HG02885 (cell line): ENCODE measurements at regions not wholly inside any gene's neighbourhood (a gene's known extent, or its start where the extent isn't known, plus 50 kb on each side); places are given as distances from the start of the nearest gene placed in this dataset.
"Not testable (repeated sequence)": the region's sequence is repeated elsewhere in the genome, so short reads cannot be mapped to it uniquely, and the experiment has no call there.

Source experiments
- ATAC-seq: cut with Tn5 transposase; IDR thresholded peaks from one replicate; pipeline ENCODE4 v1.9.1; 2021; ENCODE audit warnings: mild to moderate bottlenecking; ENCODE audit not compliant: unreplicated experiment, poor library complexity

DNA sequence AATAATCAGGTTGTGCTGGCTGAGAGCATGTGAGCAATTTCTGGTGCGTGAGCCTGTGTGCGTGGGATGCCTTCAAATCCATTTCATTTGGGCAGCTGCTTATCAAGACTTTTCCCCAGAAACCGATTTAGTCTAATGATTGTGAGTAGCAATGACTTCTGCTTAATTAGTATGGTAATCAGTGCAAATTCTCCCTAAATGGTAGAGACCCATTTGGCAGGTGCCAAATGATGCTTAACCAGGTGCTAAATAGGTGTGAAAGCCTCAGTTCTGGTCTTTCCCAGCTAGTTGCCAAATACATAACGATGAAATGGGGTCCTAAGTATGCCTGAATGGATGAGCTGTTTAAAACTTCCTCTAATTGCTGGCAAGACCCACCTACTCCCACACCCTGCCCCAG, 248.4 kb upstream of the CCDC196 start:
- no peak for ATAC-seq

DNA sequence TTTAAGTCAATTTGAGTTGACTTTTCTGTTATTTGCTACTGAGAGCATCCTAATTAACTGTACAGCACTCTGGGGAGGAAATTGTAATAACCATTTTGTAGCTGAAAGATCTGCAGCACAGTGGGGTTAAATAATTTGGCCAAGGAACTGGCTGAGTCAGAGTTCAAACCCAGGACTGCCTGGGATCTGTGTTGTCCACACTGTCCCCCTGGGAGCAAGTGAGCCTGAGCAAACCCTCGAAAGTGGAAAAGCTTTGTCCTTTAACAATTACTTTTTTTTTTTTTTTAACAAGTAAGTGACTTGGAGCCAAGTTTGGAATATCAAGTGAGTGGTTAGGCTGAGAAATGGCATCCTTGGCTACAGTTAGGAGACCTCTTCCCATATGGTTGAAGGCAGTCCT, 247.2 kb upstream of the CCDC196 start:
- no peak for ATAC-seq

DNA sequence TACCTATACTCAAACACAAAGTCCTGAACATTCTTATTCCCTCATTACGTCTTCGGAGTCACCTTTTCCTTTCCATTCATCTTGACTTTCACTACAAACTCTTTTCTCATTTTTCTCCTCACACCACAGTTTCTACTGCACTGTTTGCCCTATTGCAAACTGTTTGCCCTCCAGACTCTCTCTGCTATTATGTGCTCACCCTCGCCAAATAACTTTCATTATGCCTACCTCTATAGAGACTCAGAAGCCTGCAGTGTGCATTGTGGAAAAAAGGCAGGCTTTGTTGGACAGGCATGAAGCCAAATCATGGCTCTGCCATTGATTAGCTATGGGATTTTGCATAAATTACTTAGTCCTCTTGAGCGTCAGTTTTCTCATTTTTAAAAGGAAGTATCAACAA, 246.6 kb upstream of the CCDC196 start:
- ATAC-seq, result no peak

DNA sequence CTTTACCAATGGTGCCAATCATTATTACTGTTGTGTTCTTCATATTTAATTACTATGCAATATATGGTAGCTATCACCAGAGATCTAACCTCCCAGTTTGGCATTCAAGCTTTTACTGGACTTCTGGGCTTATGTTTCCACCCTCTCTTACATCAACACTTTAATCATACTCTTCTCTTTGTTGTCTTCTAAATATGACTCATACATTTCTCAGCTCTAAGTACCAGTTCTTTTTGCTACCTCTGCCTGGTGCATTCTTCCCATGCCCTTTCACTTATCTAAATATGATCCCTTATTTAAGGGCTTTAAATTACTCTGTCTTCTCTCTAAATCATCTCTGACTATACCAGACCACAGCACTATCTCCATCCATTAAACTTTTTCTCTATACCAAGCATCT, 246.1 kb upstream of the CCDC196 start:
- ATAC-seq, result no peak

DNA sequence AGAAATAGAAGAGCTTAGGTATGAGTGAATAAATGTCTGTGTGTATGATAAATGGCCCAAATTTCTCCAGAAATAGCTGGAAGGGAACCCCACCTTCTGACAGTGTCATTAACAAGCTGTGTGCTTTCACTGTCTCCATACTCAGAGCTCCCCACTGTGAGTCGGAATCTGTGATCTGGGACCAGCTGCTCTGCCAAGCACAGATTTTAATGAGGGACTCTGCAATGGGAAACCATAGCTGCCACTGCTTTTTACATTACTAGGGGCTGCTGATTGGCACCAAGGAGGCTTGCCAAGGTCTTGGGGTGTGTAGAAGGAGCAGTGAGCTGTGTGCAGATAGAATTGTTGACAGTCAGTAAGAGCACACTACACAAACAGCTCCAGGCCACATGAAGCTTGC, 244.2 kb upstream of the CCDC196 start:
- no peak for ATAC-seq

DNA sequence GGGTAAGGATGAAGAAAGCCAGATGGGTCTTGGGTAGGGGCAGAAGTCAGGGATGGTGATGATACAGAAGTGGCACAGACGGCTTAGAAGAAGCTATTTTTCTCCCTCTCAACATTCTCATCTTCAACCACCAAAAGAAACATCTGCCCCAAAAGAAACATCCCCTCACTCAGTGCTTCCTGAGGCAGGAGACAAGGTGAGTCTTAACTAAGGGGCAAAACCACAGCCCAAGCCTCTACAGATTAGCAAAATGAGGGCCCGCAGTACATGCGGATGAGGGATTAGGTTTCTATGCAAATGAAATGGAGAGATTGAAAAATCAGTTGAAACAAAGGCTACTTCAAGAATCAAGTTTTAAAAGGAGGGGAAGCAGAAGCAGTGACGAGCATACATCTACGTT, 241.3 kb upstream of the CCDC196 start:
- ATAC-seq, result no peak

DNA sequence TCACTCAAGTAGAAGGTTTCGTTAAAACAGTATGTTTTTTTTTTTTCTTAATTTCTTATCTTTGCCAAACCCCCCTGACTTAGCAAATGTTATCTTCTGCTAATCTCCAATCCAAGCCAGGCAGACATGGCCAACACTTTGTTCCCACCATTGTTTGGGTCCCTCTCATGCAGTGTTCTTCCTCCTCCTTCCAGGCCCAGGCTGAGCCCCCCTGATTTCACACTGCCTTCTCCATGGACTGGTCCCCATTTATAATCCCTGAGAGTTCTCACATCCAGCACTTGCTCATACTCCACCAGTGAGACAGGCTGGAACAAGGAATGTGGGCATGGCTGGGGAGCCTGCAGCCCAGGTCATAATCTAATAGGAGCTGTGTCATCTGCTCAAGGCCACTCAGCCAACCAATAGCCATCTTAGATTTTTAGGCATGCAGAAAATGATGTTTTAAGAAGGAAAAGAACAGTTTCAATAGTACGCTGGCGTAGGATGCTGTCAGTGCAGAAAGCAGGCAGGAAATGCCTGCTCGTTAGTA, 238.4 kb upstream of the CCDC196 start:
- no peak for ATAC-seq

DNA sequence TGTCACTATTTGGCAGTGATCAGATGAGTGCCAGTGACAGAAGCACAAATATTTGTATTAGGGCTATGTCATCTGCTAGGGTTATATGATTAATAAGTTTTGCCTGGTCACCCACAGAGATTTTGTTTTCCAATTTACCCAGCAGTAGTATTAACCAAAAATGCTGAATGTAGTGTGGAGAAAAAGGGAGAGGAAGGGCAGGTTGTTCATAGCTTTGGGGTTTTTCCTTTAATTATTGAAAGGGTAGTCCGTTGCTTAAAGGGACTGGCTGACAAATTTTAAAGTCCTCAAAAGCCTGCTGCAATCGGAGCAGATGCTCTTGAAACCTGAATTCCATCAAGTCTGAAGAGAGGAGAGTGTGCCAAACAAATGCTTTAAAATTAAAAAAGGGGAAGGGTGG, 237.9 kb upstream of the CCDC196 start:
- no peak for ATAC-seq

DNA sequence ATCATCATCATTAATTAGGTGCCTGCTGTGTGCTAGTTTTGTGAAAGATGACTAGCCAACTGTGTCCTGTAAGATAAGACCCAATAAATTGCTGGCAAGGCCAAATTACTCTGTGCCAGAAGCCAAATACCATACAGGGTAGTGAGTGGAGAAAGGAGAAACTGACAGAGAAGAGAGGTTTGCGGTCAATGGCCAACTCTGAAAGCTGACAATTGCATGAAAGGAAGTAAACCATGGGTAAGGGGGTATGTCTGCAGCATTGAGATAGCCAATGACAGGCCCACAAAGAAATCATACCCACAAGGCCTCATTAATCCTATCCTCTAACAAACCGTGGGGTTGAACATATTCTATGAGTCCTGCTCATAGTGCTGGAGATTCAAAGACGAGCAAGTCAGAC, 236.6 kb upstream of the CCDC196 start:
- no peak for ATAC-seq

DNA sequence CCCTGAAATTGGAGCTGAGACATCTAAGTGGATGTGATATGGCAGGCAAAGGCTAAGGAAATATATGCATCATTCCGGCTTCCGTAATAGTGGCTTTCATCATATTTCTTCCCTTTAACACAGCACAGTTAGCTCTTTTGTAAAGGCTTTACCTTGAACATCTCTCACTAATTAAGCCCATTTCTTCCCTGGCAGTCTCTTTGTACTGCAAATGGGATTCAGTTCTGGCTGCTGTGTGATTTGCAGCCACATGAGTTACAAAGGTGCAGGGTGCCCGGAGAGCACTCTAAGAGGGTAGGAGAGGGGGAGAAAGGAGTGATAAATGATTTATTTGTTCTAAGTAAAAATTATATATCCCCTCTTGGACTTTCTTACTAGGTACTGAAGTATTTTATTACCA, 232.1 kb upstream of the CCDC196 start:
- ATAC-seq, result no peak

DNA sequence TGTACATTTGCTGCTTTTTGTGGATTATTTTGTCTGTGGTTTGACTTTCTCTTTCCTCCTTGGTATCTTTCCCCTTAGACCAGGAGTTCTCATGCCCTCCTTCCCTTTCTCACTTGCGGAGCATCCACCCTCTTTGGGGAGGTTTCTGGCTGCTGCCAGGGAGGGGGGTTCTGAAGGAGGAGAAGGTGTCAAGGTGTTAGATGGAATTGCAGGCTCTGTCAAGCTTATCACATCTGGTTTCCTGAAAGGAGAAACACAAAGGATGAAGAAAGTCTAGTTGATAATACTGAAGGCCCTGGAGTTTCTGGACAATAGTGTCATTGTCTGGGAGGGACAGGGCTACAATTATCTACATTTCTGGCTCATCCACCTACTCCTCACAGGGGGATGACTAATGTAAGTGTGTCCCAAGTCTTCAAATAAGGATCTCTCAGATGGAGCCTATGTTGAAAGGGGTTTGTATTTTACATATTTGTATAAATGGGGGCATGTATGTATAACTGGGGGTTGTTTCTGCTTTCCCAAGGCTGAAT, 217.3 kb upstream of the CCDC196 start:
- no peak for ATAC-seq

DNA sequence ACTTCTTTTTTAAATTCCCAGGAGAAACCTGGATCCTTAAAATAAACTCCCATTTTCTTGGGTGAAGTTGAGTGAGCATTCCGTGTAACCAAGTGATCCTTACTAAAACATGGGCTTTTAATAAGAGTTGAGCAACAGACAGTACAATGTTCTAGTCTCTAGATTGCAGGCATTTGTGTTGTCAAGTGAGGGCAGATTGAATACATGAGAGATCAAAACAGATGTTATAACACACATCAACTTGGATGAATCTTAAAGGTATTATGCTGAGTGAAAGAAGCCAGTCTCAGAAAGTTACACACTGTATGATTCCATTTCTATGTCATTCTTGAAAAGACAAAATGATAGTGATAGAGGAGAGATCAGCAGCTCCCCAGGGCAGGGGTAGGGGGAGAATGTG, 213.9 kb upstream of the CCDC196 start:
- ATAC-seq, result no peak

DNA sequence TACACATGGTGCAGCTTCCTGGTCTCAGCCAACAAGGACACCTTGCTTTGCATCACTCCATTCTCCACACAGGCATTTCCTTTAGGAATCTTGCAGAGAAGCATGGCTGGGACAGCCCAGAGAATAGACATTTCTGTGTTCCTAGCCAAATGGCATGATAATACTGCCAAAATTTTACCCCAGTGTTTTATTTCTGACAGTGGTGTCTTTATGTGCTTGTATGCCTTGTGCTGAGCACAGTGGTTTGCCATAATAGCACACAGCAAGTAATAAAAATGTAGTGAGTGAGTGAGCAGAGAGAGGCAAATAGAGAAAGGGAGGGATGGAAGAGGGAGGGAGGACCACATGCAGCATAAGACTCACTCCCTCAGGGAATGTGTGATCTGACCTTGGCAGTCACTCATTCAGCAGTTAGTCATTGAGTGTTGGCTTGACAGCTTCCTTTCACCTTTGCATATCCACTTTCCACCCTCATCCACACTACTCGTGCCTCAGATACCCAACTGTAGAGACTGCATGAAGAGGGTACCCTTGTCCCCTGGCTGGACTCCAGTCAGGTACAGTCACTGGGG, 212.8 kb upstream of the CCDC196 start:
- no peak for ATAC-seq

DNA sequence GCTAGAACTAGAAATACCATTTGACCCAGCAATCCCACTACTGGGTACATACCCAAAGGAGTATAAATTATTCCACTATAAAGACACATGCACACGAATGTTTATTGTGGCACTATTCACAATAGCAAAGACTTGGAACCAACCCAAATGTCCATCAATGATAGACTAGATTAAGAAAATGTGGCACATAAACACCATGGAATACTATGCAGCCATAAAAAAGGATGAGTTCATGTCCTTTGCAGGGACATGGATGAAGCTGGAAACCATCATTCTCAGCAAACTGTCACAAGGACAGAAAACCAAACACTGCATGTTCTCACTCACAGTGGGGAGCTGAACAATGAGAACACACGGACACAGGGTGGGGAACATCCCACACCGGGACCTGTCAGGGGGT, 207.8 kb upstream of the CCDC196 start:
- not testable (repeated sequence) for ATAC-seq

DNA sequence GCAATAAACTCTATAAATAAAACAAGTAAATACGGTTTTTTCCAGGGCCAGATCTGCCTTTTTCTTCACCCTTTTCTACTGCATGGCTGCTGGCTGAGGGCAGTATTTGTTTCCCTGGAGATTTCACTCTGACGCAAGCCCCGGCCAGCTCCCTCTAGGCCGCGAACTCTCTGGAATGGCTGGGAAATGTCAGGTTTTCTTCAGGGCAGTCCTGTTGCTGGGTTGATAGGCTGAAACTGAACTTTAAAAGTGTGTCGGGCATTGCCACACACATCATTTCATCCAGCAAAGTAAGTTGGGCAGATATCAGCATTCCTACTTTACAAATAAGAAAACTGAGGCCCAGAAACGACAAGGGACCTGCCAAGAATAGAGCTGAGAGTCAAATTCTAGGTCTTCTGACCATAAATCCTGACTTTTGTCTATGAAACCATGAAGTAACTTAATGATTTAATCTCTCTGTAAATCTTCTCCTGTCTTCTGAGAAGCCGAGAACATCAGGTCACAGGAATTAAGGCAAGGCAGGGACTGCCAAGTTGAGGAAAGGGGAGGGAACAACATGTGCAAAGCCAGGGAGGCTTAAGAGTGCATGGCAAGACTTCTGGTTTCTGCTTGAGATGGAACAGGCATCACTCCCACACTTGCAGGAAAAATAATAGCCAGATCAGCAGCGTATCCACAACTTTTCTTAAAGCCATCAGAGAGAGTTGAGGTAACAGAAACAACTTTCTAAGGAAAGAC, 205.0 kb upstream of the CCDC196 start:
- no peak for ATAC-seq

DNA sequence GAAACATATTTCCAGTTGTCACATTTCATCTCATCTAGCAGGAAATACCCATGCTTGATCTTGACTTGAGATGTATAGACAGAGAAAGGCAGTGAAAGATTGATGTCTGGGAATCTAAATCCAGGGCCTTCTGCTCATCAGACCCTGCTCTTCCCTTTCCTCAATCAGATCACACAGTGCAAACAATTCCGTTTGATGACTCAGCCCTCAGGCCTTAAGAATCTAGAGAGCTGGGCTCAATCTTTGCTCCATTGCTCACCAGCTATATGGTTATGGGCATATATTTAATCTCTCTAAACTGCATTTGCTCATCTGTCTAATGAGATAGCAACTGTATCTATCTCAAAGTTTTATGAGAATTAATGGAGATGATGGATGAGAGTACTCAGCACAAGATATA, 201.8 kb upstream of the CCDC196 start:
- ATAC-seq, result no peak

DNA sequence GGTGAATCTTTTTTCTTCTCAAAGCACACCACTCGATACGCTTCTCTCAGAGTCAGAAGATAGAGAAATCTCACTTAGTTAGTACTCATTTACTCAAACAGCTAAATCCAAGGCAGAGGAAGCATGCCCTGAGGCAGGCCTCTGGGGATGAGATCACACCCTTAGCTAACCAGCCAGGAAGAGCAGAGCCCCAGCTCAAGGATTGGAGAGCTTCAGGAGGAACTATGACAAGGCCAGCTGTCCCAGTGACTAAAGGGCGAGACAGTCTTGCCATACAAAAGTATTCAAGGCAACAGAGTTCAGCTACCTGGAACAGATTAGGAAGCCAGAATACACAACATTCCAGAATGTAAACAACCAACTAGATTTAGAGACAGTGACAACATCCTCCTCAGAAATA, 197.7 kb upstream of the CCDC196 start:
- no peak for ATAC-seq

DNA sequence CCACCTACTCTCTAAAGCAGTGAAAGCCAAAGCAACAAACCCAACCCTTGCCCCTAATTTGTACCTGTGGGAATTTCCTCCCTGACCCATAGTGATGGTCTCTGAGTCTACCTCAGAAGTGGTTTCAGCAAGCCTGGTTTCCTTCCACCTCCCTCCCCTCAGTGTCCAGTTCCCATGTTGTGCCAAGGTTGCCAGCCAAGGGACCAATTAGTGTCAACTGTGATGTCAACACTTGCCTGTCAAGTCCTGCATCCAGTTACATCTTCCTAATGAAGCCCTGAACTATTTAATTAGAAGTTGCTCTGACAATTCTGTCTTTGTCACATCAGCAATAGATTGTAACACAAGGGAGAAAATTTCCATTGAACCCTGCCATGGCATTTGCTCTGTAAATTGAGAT, 194.4 kb upstream of the CCDC196 start:
- no peak for ATAC-seq

DNA sequence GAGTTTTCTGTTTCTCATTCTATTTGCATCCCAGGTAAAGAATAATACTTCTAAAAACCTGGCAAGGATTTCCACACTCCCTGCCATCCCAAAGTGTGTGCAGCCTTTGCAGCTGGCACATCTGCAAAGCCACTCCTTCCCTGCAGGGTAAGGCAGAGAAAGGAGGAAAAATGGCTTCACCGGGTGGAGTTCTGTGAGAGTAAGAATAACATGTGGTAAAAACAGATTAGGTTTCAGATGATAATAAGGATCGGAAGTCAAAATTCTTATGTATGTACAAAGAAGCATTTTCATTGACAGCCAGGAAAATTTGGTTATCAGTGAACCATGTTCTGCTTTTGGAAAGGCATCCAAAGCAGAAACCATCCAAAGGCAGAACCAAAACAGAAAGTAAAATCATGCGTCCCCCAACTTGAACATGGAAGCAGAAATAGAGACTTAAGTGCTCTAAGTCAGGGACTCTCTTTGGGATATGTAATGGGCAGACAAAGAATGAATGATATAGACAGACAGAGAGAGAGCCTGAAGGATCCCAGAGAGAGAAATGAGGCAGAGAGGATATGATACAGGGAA, 192.6 kb upstream of the CCDC196 start:
- no peak for ATAC-seq

DNA sequence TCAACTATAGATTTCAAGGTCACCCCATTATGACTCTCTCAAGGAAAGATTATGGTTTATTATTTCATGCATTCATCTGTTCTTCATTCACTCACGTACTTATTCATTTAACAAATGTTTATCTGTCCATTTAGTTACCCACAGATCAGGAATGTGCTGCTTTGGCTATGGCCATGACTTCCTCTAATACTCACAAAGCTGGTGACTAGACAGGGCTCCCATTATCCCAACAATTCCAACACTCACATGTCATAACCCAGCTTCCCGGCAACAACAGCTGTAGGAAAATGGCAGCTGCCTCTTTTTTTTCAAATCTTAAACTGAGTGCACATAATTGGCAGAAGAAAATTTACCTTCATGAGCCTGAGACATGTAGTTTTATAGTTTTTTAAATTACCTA, 190.8 kb upstream of the CCDC196 start:
- no peak for ATAC-seq

DNA sequence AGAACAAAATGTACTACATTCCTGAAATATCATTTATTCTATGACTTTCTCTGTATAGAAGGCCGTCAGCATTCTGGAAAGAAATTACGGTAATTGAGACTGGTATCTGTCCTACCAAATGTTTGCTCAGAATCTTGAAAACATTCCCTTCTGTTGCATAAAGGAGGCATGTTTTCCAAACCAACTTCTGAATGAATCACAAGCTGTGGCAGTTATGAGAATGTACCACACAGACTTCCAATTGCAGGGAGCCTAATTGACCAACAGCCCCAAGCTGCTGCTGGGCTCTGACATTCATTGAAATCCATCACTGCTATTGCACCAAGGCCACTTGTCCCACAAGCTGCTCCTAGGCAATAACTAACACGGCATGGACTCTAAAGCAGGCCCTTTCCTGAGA, 185.3 kb upstream of the CCDC196 start:
- ATAC-seq, result no peak

DNA sequence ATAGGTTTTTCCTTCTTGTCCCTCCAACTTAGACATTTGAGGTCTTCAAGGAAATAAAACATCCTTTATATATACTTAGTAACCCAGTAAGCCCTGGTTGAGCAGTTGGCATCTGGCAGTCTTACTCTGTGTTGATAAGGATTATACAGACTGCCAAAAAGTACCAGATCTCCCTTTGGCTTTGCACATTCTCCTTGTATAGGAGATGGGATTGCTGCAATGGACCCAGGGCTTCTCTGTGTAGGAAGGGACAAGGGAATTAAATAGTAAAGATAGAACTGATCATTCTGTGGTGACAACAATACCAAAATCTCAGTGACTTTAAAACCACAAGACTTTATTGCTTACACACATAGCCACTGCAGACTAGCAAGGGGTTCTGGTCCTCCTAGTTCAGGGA, 180.1 kb upstream of the CCDC196 start:
- no peak for ATAC-seq
